GM12874 (cell line): ENCODE measurements at regions not wholly inside any gene's neighbourhood (a gene's known extent, or its start where the extent isn't known, plus 50 kb on each side); places are given as distances from the start of the nearest gene placed in this dataset.

ENCODE experiments used
- CTCF ChIP-seq: IDR thresholded peaks from 2 replicates; pipeline ENCODE4 v1.5.1; 2011; ENCODE audit warnings: low read depth, mild to moderate bottlenecking, control low read depth, low read length, moderate library complexity; ENCODE audit not compliant: insufficient read depth

- TF ChIP-seq CTCF = no peak
These were observed 659.0 kb downstream of the LTN1 start for GRCh38 chr21:28333578-28334075.

- no peak for TF ChIP-seq CTCF
These were observed 659.9 kb downstream of the LTN1 start for GRCh38 chr21:28332796-28333195.

GRCh38 chr21:28325618-28326017, 667.1 kb downstream of the LTN1 start:
- TF ChIP-seq CTCF = no peak

GRCh38 chr21:28324690-28325089, 668.0 kb downstream of the LTN1 start:
- TF ChIP-seq CTCF = no peak

- TF ChIP-seq CTCF = no peak
These were observed 675.3 kb downstream of the LTN1 start for GRCh38 chr21:28317177-28317950.

- no peak for TF ChIP-seq CTCF
These were observed 681.1 kb downstream of the LTN1 start for GRCh38 chr21:28311411-28312190.

GRCh38 chr21:28310711-28311110, 682.0 kb downstream of the LTN1 start:
- TF ChIP-seq CTCF = no peak
